Ovary (tissue), 7 donors: ENCODE measurements at regions not wholly inside any gene's neighbourhood (a gene's known extent, or its start where the extent isn't known, plus 50 kb on each side); places are given as distances from the start of the nearest gene placed in this dataset.

ENCODE experiments used
- DNase-seq, 5 donors: peaks; one replicate each; pipeline ENCODE4 v3.0.0-alpha.2; 2019 to 2020
- H3K27ac ChIP-seq, 2 donors: fragments of 200-600 bp; one replicate each; pipeline versions ENCODE4 v1.5.1 to v1.8.0; 2019 to 2022
- H3K27me3 ChIP-seq: fragments of 200-600 bp; one replicate; pipeline ENCODE4 v1.8.0; 2022
- H3K36me3 ChIP-seq: fragments of 200-600 bp; sonication (generic); one replicate; pipeline ENCODE4 v1.5.1; 2019
- H3K4me1 ChIP-seq: one replicate; pipeline ENCODE4 v1.8.1; 2013; ENCODE audit warnings: mild to moderate bottlenecking, moderate library complexity; ENCODE audit not compliant: insufficient read depth
- H3K4me3 ChIP-seq: fragments of 200-600 bp; sonication (generic); one replicate; pipeline ENCODE4 v1.5.1; 2017
- H3K9me3 ChIP-seq, 2 donors: fragments of 200-600 bp in 1 of 2; sonication (generic) in 1 of 2; one replicate each; pipeline versions ENCODE4 v1.5.1 to v1.8.1; 2013 to 2019; ENCODE audit warnings: mild to moderate bottlenecking in 1 of 2, moderate library complexity in 1 of 2
- CTCF ChIP-seq, 3 donors: fragments of 450-650 bp in 2 of 3; fragments of 200-600 bp in 1 of 3; IDR thresholded peaks; one replicate each; pipeline versions ENCODE4 v1.5.1 to v1.8.0; 2016 to 2022; ENCODE audit warnings: antibody characterized with exemption in 3 of 3, mild to moderate bottlenecking in 1 of 3
- EP300 ChIP-seq: sonication (generic); formaldehyde crosslinking; IDR thresholded peaks from one replicate; pipeline ENCODE4 v1.6.1; 2017; ENCODE audit warnings: antibody characterized with exemption
- POLR2A ChIP-seq: fragments of 450-650 bp; IDR thresholded peaks from one replicate; pipeline ENCODE4 v1.6.1; 2017; ENCODE audit warnings: antibody characterized with exemption, mild to moderate bottlenecking, moderate library complexity
- WGBS, 3 donors: extraction: QIAGEN DNeasy Blood & Tissue Kit in 1 of 3; methylation state at CpG; one replicate each; pipeline versions ENCODE4 v1.1.5 to v1.1.7; 2013 to 2017; 5-methylcytosine and 5-hydroxymethylcytosine counted together
- intact Hi-C, 4 donors: fragments of 100-400 bp; cut with DNase I; formaldehyde crosslinking; loops; one replicate each; pipeline versions ENCODE4 v1.11.0 to v1.15.1; 2022 to 2023
- donor health status: DM: no; HTN: no; CAD: no; lungs with moderate emphysema.
- donor health status: DM: no; HTN: no; CAD: no.
- donor health status: Bipolar disorder and iron deficiency.
- donor health status: DM: no; HTN: no; CAD: no.
- donor health status: DM: yes; HTN: yes; CAD: no.

- no peak overlapping the region for H3K4me3 ChIP-seq
- H3K36me3 ChIP-seq = no peaks in the 10 kb centered on the region
- 82 to 86% (median 85%) methylated on average over 1 of the region's 1 CpG for WGBS, 3 donors
- intact Hi-C loops = no loop called here
- no peak for DNase-seq
- TF ChIP-seq POLR2A = no peak
- no peaks in the 10 kb centered on the region for H3K9me3 ChIP-seq
- H3K27ac ChIP-seq = no peak overlapping the region
- H3K4me1 ChIP-seq = no peaks in the 10 kb centered on the region
- no peaks in the 10 kb centered on the region for H3K27me3 ChIP-seq
Observed at GRCh38 chr4:53686521-53686920, 95.2 kb upstream of the LNX1 start.

GRCh38 chr4:53684136-53685130 is 93.1 kb upstream of the LNX1 start:
- no peaks in the 10 kb centered on the region for H3K36me3 ChIP-seq
- no peaks in the 10 kb centered on the region for H3K27me3 ChIP-seq
- H3K27ac ChIP-seq = no peak overlapping the region
- intact Hi-C loops = no loop called here
- no peaks in the 10 kb centered on the region for H3K9me3 ChIP-seq
- 30 to 44% (median 34%) methylated on average over 6 of the region's 6 CpGs for WGBS, 3 donors
- no peak for TF ChIP-seq POLR2A
- H3K4me3 ChIP-seq = no peak overlapping the region
- no peaks in the 10 kb centered on the region for H3K4me1 ChIP-seq
- no peak for DNase-seq

GRCh38 chr4:53682908-53683307 is 91.6 kb upstream of the LNX1 start:
- no peak for TF ChIP-seq EP300
- TF ChIP-seq POLR2A = no peak
- 59 to 80% (median 63%) methylated on average over 2 of the region's 2 CpGs for WGBS, 3 donors
- intact Hi-C loops = no loop called here

GRCh38 chr4:53682196-53682595 is 90.9 kb upstream of the LNX1 start:
- Histone ChIP-seq H3K27me3 (no peaks in the 10 kb centered on the region), H3K4me1 (no peaks in the 10 kb centered on the region), H3K36me3 (no peaks in the 10 kb centered on the region), H3K4me3 (no peak overlapping the region), H3K27ac (no peak overlapping the region), H3K9me3 (no peaks in the 10 kb centered on the region)
- no peak for DNase-seq
- intact Hi-C loops = no loop called here
- 57 to 77% (median 75%) methylated on average over 1 of the region's 1 CpG for WGBS, 3 donors
- no peak for TF ChIP-seq EP300
- TF ChIP-seq POLR2A = no peak
- no peak for TF ChIP-seq CTCF (IDR thresholded peaks at IDR 0.05)

More at GRCh38 chr4:53682908-53683307, 91.6 kb upstream of the LNX1 start:
- no peak for DNase-seq
- no peak overlapping the region for H3K27ac ChIP-seq
- H3K36me3 ChIP-seq = no peaks in the 10 kb centered on the region
- H3K27me3 ChIP-seq = no peaks in the 10 kb centered on the region
- H3K9me3 ChIP-seq = no peaks in the 10 kb centered on the region
- no peak overlapping the region for H3K4me3 ChIP-seq
- no peaks in the 10 kb centered on the region for H3K4me1 ChIP-seq

- intact Hi-C loops = no loop called here
- Histone ChIP-seq H3K4me1 (peaks cover 4% of the 10 kb centered on the region), H3K27ac (no peak overlapping the region), H3K27me3 (no peaks in the 10 kb centered on the region), H3K9me3 (no peaks in the 10 kb centered on the region), H3K4me3 (no peak overlapping the region), H3K36me3 (no peaks in the 10 kb centered on the region)
- TF ChIP-seq POLR2A (no peak), EP300 (no peak), CTCF (IDR thresholded peaks at IDR 0.05) (no peak)
- no peak for DNase-seq
- WGBS, 3 donors = 95 to 96% (median 96%) methylated on average over 1 of the region's 1 CpG
Observed at GRCh38 chr4:53680598-53680997, 89.3 kb upstream of the LNX1 start.

GRCh38 chr4:53680168-53680567 is 88.9 kb upstream of the LNX1 start:
- Histone ChIP-seq H3K36me3 (no peaks in the 10 kb centered on the region), H3K27me3 (no peaks in the 10 kb centered on the region), H3K4me3 (no peak overlapping the region), H3K4me1 (peaks cover 4% of the 10 kb centered on the region), H3K27ac (no peak overlapping the region), H3K9me3 (no peaks in the 10 kb centered on the region)
- intact Hi-C loops = no loop called here
- DNase-seq = no peak
- WGBS, 3 donors = 72 to 88% (median 72%) methylated on average over 2 of the region's 2 CpGs
- no peak for TF ChIP-seq POLR2A
- TF ChIP-seq CTCF (IDR thresholded peaks at IDR 0.05) = no peak
- no peak for TF ChIP-seq EP300
